GM23338 (cell line): ENCODE measurements at regions not wholly inside any gene's neighbourhood (a gene's known extent, or its start where the extent isn't known, plus 50 kb on each side); places are given as distances from the start of the nearest gene placed in this dataset.

ENCODE experiments used
- CREB1 ChIP-seq: fragments of 250-450 bp; sonication (Bioruptor Pico); IDR thresholded peaks from 2 replicates; pipeline ENCODE4 v1.5.0; 2020; ENCODE audit warnings: low read depth, mild to moderate bottlenecking, moderate library complexity
- EZH2 ChIP-seq: fragments of 200-600 bp; sonication (generic); IDR thresholded peaks from one replicate; pipeline ENCODE4 v1.8.0; 2017; ENCODE audit warnings: antibody characterized with exemption, mild to moderate bottlenecking, low read depth; ENCODE audit not compliant: unreplicated experiment
- EZH2phosphoT487 ChIP-seq: fragments of 200-600 bp; sonication (generic); IDR thresholded peaks from one replicate; pipeline ENCODE4 v1.8.1; 2018; ENCODE audit warnings: antibody characterized with exemption; ENCODE audit not compliant: unreplicated experiment
- JUNB ChIP-seq: IDR thresholded peaks from one replicate; pipeline ENCODE4 v1.6.1; 2016; ENCODE audit warnings: antibody characterized with exemption; ENCODE audit not compliant: unreplicated experiment
- NANOG ChIP-seq: IDR thresholded peaks from 2 replicates; pipeline ENCODE4 v1.6.1; 2016; ENCODE audit warnings: antibody characterized with exemption, borderline replicate concordance
- POLR2AphosphoS5 ChIP-seq: IDR thresholded peaks from 2 replicates; pipeline ENCODE4 v1.6.1; 2016; ENCODE audit warnings: antibody characterized with exemption, low read depth
- STAT1 ChIP-seq: IDR thresholded peaks from one replicate; pipeline ENCODE4 v1.6.1; 2016; ENCODE audit warnings: antibody characterized with exemption; ENCODE audit not compliant: unreplicated experiment
- ZNF114 ChIP-seq: fragments of 250-450 bp; sonication (Bioruptor Pico); IDR thresholded peaks from 2 replicates; pipeline ENCODE4 v1.5.0; 2020; ENCODE audit warnings: mild to moderate bottlenecking, moderate library complexity
- ZNF331 ChIP-seq: fragments of 250-450 bp; sonication (Bioruptor Pico); IDR thresholded peaks from 2 replicates; pipeline ENCODE4 v1.5.0; 2020; ENCODE audit warnings: low read depth, mild to moderate bottlenecking, moderate library complexity
- TF ChIP-seq, protein P1 (sequence below): fragments of 250-450 bp; sonication (Bioruptor Pico); IDR thresholded peaks from 2 replicates; pipeline ENCODE4 v1.5.0; 2020; ENCODE audit warnings: mild to moderate bottlenecking, moderate library complexity
- TF ChIP-seq, protein P2 (sequence below), 2 experiments: fragments of 200-600 bp in 1 of 2; sonication (generic) in 1 of 2; conservative IDR thresholded peaks; 2 replicates each; pipeline versions ENCODE4 v1.5.1 to v1.6.1; 2016 to 2017; ENCODE audit warnings: antibody characterized with exemption in 2 of 2, low read depth in 2 of 2, mild to moderate bottlenecking in 2 of 2, moderate library complexity in 1 of 2
- TF ChIP-seq, protein P3 (sequence below): IDR thresholded peaks from 2 replicates; pipeline ENCODE4 v1.6.1; 2016; ENCODE audit warnings: antibody characterized with exemption

DNA sequence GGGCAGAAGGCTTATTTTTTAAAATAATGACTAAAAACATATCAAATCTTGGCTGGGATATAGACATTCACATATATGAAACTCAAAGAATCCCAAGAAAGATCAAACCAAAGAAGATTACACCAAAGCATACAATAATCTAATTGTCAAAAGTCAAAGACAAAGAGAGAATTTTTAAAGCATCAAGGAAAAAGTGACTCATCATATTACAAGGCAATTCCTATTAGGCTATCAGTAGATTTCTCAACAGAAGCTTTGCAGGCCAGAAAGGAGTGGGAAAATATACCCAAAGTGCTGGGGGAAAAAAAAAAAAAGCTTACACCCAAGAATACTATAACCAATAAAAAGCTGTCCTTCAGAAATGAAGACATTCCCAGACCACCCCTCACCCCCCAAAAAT lies 375.6 kb downstream of the BRINP2 start (continued):
- TF ChIP-seq, protein P1, sequence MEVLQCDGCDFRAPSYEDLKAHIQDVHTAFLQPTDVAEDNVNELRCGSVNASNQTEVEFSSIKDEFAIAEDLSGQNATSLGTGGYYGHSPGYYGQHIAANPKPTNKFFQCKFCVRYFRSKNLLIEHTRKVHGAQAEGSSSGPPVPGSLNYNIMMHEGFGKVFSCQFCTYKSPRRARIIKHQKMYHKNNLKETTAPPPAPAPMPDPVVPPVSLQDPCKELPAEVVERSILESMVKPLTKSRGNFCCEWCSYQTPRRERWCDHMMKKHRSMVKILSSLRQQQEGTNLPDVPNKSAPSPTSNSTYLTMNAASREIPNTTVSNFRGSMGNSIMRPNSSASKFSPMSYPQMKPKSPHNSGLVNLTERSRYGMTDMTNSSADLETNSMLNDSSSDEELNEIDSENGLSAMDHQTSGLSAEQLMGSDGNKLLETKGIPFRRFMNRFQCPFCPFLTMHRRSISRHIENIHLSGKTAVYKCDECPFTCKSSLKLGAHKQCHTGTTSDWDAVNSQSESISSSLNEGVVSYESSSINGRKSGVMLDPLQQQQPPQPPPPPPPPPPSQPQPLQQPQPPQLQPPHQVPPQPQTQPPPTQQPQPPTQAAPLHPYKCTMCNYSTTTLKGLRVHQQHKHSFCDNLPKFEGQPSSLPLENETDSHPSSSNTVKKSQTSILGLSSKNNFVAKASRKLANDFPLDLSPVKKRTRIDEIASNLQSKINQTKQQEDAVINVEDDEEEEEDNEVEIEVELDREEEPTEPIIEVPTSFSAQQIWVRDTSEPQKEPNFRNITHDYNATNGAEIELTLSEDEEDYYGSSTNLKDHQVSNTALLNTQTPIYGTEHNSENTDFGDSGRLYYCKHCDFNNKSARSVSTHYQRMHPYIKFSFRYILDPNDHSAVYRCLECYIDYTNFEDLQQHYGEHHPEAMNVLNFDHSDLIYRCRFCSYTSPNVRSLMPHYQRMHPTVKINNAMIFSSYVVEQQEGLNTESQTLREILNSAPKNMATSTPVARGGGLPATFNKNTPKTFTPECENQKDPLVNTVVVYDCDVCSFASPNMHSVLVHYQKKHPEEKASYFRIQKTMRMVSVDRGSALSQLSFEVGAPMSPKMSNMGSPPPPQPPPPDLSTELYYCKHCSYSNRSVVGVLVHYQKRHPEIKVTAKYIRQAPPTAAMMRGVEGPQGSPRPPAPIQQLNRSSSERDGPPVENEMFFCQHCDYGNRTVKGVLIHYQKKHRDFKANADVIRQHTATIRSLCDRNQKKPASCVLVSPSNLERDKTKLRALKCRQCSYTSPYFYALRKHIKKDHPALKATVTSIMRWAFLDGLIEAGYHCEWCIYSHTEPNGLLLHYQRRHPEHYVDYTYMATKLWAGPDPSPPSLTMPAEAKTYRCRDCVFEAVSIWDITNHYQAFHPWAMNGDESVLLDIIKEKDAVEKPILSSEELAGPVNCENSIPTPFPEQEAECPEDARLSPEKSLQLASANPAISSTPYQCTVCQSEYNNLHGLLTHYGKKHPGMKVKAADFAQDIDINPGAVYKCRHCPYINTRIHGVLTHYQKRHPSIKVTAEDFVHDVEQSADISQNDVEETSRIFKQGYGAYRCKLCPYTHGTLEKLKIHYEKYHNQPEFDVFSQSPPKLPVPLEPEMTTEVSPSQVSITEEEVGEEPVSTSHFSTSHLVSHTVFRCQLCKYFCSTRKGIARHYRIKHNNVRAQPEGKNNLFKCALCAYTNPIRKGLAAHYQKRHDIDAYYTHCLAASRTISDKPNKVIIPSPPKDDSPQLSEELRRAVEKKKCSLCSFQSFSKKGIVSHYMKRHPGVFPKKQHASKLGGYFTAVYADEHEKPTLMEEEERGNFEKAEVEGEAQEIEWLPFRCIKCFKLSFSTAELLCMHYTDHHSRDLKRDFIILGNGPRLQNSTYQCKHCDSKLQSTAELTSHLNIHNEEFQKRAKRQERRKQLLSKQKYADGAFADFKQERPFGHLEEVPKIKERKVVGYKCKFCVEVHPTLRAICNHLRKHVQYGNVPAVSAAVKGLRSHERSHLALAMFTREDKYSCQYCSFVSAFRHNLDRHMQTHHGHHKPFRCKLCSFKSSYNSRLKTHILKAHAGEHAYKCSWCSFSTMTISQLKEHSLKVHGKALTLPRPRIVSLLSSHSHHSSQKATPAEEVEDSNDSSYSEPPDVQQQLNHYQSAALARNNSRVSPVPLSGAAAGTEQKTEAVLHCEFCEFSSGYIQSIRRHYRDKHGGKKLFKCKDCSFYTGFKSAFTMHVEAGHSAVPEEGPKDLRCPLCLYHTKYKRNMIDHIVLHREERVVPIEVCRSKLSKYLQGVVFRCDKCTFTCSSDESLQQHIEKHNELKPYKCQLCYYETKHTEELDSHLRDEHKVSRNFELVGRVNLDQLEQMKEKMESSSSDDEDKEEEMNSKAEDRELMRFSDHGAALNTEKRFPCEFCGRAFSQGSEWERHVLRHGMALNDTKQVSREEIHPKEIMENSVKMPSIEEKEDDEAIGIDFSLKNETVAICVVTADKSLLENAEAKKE: no peak
- no peak for TF ChIP-seq ZNF331 (CRISPR knock-in tag)
- no peak for TF ChIP-seq EZH2phosphoT487
- no peak for TF ChIP-seq STAT1
- no peak for TF ChIP-seq EZH2
- no peak for TF ChIP-seq CREB1 (CRISPR knock-in tag)
- TF ChIP-seq, protein P2, sequence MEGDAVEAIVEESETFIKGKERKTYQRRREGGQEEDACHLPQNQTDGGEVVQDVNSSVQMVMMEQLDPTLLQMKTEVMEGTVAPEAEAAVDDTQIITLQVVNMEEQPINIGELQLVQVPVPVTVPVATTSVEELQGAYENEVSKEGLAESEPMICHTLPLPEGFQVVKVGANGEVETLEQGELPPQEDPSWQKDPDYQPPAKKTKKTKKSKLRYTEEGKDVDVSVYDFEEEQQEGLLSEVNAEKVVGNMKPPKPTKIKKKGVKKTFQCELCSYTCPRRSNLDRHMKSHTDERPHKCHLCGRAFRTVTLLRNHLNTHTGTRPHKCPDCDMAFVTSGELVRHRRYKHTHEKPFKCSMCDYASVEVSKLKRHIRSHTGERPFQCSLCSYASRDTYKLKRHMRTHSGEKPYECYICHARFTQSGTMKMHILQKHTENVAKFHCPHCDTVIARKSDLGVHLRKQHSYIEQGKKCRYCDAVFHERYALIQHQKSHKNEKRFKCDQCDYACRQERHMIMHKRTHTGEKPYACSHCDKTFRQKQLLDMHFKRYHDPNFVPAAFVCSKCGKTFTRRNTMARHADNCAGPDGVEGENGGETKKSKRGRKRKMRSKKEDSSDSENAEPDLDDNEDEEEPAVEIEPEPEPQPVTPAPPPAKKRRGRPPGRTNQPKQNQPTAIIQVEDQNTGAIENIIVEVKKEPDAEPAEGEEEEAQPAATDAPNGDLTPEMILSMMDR (conservative IDR thresholded peaks at IDR 0.05; ENCODE audit: low read depth in 2 of 2): no peak
- no peak for TF ChIP-seq ZNF114 (CRISPR knock-in tag)
- TF ChIP-seq, protein P3, sequence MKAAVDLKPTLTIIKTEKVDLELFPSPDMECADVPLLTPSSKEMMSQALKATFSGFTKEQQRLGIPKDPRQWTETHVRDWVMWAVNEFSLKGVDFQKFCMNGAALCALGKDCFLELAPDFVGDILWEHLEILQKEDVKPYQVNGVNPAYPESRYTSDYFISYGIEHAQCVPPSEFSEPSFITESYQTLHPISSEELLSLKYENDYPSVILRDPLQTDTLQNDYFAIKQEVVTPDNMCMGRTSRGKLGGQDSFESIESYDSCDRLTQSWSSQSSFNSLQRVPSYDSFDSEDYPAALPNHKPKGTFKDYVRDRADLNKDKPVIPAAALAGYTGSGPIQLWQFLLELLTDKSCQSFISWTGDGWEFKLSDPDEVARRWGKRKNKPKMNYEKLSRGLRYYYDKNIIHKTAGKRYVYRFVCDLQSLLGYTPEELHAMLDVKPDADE: no peak
- TF ChIP-seq NANOG: no peak
- no peak for TF ChIP-seq POLR2AphosphoS5
- TF ChIP-seq JUNB: no peak
